ENCODE measurements at regions not wholly inside any gene's neighbourhood (a gene's known extent, or its start where the extent isn't known, plus 50 kb on each side); places are given as distances from the start of the nearest gene placed in this dataset.
"Not testable (repeated sequence)": the region's sequence is repeated elsewhere in the genome, so short reads cannot be mapped to it uniquely, and the experiment has no call there.

DNA sequence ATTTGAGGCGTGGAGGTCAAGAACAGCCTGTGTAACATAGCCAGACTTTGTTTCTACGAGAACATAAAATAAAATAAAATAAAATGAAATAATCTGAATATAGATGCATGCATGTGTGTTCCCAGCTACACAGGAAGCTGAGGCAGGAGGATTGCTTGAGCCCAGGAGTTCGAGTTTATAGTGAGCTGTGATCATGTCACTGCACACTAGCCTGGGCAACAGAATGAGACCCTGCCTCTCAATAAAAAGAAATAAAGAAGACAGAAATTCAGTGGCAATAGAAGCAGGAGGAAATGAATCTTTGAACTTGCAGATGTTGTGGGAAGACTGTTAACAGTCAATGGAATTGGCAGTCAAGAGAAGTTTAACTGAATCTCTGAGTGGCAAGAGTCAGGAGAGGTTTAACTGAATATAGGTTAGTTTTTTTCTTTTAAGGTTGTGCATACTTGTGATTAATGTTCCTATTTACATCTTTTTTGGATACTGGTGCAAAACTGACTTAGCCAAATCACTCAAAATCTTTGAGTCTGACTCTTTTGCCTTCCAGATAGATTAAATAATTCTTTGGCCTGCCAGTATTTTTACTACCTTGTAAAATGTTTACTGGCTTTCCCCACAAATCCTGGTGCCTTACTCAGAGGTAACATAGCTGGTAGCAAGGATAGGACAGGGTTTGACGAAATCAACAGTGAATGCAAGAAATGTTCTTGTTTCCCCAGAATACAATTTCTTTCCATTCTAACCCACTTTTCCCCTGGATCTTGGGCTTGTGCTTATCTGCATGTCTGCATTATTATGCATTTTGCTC lies 361.4 kb downstream of the PDCD6IP start:
- no peak for DNase-seq (ENCODE audit: low read depth, low spot score)
- TF ChIP-seq CTCF (IDR thresholded peaks at IDR 0.05; ENCODE audit: low read depth, low read length): no peak
- in situ Hi-C loops (cut with HindIII; ENCODE audit: low sequenced_read_pairs): no loop called here
- H3K4me3 ChIP-seq (ENCODE audit: low read depth, low read length): no peak overlapping the region

DNA sequence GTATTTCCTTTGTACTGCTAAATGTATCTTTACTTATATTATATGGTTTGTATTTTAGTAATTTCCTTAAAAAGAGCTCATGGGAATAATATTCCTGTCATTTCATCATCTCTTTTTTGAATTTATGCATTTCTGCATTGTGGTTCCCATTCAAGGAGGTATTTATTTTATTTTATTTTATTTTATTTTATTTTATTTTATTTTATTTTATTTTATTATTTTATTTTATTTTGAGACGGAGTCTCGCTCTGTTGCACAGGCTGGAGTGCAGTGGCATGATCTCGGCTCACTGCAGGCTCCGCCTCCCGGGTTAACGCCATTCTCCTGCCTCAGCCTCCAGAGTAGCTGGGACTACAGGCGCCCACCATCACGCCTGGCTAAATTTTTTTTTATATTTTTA lies 371.2 kb downstream of the PDCD6IP start:
- H3K4me3 ChIP-seq (ENCODE audit: low read depth, low read length); DNase-seq (ENCODE audit: low read depth, low spot score); in situ Hi-C loops (cut with HindIII; ENCODE audit: low sequenced_read_pairs): not testable (repeated sequence)

DNA sequence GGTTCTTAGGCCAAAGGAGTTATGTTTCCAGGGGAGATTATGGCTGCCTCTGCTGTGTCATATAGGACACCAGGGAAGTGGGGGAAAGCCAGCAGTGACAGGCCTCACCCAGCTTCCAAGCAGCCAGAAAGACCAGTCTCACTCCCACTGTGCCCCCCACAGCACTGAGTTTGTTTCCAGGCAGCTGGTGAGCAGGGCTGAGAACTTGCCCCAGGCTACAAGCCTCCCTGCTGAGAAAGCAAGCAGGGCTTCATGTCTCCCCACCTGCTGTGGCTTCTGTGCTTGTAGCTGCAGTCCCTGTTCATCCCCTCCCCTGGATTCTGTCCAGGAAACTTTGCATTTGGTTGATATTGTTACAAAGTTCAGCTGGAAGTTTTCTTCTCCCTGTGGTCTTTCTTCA lies 376.3 kb downstream of the PDCD6IP start:
- no peak overlapping the region for H3K4me3 ChIP-seq (ENCODE audit: low read depth, low read length)
- DNase-seq (ENCODE audit: low read depth, low spot score): no peak
- no peak for TF ChIP-seq CTCF (IDR thresholded peaks at IDR 0.05; ENCODE audit: low read depth, low read length)
- in situ Hi-C loops (cut with HindIII; ENCODE audit: low sequenced_read_pairs): no loop called here

DNA sequence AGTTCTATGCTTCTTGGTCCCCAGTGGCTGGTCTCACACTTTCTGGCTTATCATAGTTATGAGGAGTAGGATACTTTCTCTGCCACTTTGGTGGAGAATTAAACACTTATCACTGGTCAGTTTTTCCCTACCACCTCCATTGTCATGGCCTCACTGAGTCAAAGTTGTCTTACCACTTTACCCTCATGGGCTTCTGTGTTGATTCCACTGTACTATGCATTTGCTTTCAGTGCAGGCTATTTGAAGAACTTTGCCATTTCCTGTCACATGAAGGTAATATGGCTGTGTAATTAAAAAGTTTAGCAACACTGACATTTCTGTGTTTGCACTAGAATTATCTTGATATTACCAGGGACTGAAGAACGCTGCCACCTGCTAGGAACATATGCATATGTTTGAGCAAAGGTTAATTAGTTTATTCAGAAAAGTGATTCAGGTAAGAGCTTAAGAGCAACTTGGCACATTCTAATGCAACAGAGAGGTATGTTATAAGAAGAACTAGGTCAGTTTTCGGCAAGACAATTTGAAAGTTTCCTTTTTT lies 377.3 kb downstream of the PDCD6IP start:
- DNase-seq (ENCODE audit: low read depth, low spot score): no peak
- in situ Hi-C loops (cut with HindIII; ENCODE audit: low sequenced_read_pairs): no loop called here
- no peak overlapping the region for H3K4me3 ChIP-seq (ENCODE audit: low read depth, low read length)
- no peak for TF ChIP-seq CTCF (IDR thresholded peaks at IDR 0.05; ENCODE audit: low read depth, low read length)

DNA sequence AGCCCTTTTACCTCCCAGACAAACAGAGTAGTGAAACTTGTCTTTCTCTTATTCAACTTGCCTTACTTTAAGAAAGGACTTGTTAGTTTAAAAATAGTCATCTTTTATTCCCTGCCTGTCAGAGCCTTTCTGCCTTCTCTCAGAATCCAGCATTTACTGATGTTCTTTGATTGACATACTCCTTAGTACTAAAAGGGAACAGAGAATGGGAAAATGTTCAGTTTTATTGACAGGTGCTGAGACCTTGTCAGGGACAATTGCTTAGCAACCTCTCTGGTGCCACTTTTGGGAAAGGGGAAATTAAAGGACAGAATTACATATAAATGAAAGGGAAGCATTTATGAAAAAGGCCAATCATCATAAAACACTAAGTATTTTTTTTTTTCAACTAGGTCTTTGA lies 378.3 kb downstream of the PDCD6IP start:
- H3K4me3 ChIP-seq (ENCODE audit: low read depth, low read length): no peak overlapping the region
- no peak for TF ChIP-seq CTCF (IDR thresholded peaks at IDR 0.05; ENCODE audit: low read depth, low read length)
- DNase-seq (ENCODE audit: low read depth, low spot score): no peak
- in situ Hi-C loops (cut with HindIII; ENCODE audit: low sequenced_read_pairs): no loop called here

DNA sequence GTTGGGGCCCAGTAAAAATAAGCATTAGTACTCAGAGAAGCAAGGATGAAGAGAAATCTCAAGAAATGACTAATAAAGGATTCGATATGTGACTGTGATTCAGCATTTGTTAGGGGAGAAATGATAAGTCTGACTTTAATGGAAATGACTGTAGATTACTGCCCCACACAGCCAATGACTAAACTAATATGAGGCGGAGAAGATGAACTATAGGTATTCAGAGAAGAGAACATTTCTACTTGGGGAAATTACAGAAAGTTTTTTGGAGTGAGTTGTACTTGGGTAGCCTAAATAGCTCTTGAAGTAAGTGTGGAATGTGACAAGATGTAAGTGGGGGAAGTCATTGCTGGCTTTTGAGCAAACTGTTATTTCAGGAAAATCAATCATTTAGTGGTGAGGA lies 380.0 kb downstream of the PDCD6IP start:
- peak; percentile 68 for DNase-seq (ENCODE audit: low read depth, low spot score)
- no peak overlapping the region for H3K4me3 ChIP-seq (ENCODE audit: low read depth, low read length)
- no peak for TF ChIP-seq CTCF (IDR thresholded peaks at IDR 0.05; ENCODE audit: low read depth, low read length)
- in situ Hi-C loops (cut with HindIII; ENCODE audit: low sequenced_read_pairs): no loop called here

GRCh38 chr3:34179716-34180115 lies 381.3 kb downstream of the PDCD6IP start:
- DNase-seq (ENCODE audit: low read depth, low spot score): no peak
- in situ Hi-C loops (cut with HindIII; ENCODE audit: low sequenced_read_pairs): no loop called here
- no peak for TF ChIP-seq CTCF (IDR thresholded peaks at IDR 0.05; ENCODE audit: low read depth, low read length)
- no peak overlapping the region for H3K4me3 ChIP-seq (ENCODE audit: low read depth, low read length)
